ENCODE measurements at regions not wholly inside any gene's neighbourhood (a gene's known extent, or its start where the extent isn't known, plus 50 kb on each side); places are given as distances from the start of the nearest gene placed in this dataset.

- TF ChIP-seq CTCF (IDR thresholded peaks at IDR 0.05), result no peak
- no peak for TF ChIP-seq POLR2A (IDR thresholded peaks at IDR 0.05)
- no peak for TF ChIP-seq EP300 (IDR thresholded peaks at IDR 0.05)
These were observed 594.7 kb downstream of the RAPGEF2 start for GRCh38 chr4:159697322-159698283.

Data from ovary (tissue), 3 donors.